Right lobe of liver (tissue), 6 donors: ENCODE measurements at regions not wholly inside any gene's neighbourhood (a gene's known extent, or its start where the extent isn't known, plus 50 kb on each side); places are given as distances from the start of the nearest gene placed in this dataset.
"Not testable (repeated sequence)": the region's sequence is repeated elsewhere in the genome, so short reads cannot be mapped to it uniquely, and the experiment has no call there.

Source experiments
- ATAC-seq, 4 donors: fragments of 200-7000 bp; cut with Tn5 transposase; one replicate each; pipeline ENCODE4 v1.9.1; 2020; ENCODE audit warnings: mild to moderate bottlenecking in 4 of 4, moderate library complexity in 4 of 4
- DNase-seq, 3 donors: peaks; one replicate each; pipeline ENCODE4 v3.0.0-alpha.2; 2020
- H3K27ac ChIP-seq, 3 donors: fragments of 200-600 bp; one replicate each; pipeline ENCODE4 v1.8.0; 2022
- H3K27me3 ChIP-seq, 2 donors: fragments of 200-600 bp; one replicate each; pipeline ENCODE4 v1.8.0; 2022
- H3K36me3 ChIP-seq, 4 donors: fragments of 200-600 bp; sonication (generic) in 1 of 4; one replicate each; pipeline versions ENCODE4 v1.5.1 to v1.8.0; 2017 to 2022; ENCODE audit warnings: control low read depth in 1 of 4
- H3K4me1 ChIP-seq, 4 donors: fragments of 200-600 bp; sonication (generic) in 1 of 4; one replicate each; pipeline versions ENCODE4 v1.5.1 to v1.8.0; 2017 to 2022; ENCODE audit warnings: control low read depth in 1 of 4
- H3K4me3 ChIP-seq, 3 donors: fragments of 200-600 bp; one replicate each; pipeline ENCODE4 v1.8.0; 2022
- H3K9me3 ChIP-seq, 4 donors: fragments of 200-600 bp; sonication (generic) in 1 of 4; one replicate each; pipeline versions ENCODE4 v1.5.1 to v1.8.0; 2017 to 2022; ENCODE audit warnings: control low read depth in 1 of 4
- POLR2A ChIP-seq: fragments of 450-650 bp; IDR thresholded peaks from one replicate; pipeline ENCODE4 v1.6.1; 2017; ENCODE audit warnings: antibody characterized with exemption, mild to moderate bottlenecking
- WGBS: methylation state at CpG from one replicate; pipeline ENCODE4 v1.1.6; 2018; ENCODE audit warnings: low coverage, low lambda C conversion rate; ENCODE audit not compliant: insufficient coverage; ENCODE audit errors: missing lambda C conversion rate; 5-methylcytosine and 5-hydroxymethylcytosine counted together
- intact Hi-C, 2 donors: fragments of 100-400 bp; cut with DNase I; formaldehyde crosslinking; loops; one replicate each; pipeline versions ENCODE4 v1.11.2 to v1.14.1; 2022
- TF ChIP-seq, protein P1 (sequence below), 4 donors: fragments of 200-600 bp in 3 of 4; fragments of 450-650 bp in 1 of 4; IDR thresholded peaks; one replicate each; pipeline versions ENCODE4 v1.5.1 to v1.8.0; 2016 to 2022; ENCODE audit warnings: antibody characterized with exemption in 4 of 4, mild to moderate bottlenecking in 2 of 4
- donor health status: DM: no; HTN: yes; CAD: no.
- donor health status: DM: no; HTN: no; CAD: no.
- donor health status: DM: no; HTN: no; CAD: no.
- donor health status: DM: no; HTN: yes; CAD: no.
- donor health status: DM: no; HTN: yes; CAD: no.

- H3K27me3 ChIP-seq: no peaks in the 10 kb centered on the region
- no peak for TF ChIP-seq POLR2A
- TF ChIP-seq, protein P1, sequence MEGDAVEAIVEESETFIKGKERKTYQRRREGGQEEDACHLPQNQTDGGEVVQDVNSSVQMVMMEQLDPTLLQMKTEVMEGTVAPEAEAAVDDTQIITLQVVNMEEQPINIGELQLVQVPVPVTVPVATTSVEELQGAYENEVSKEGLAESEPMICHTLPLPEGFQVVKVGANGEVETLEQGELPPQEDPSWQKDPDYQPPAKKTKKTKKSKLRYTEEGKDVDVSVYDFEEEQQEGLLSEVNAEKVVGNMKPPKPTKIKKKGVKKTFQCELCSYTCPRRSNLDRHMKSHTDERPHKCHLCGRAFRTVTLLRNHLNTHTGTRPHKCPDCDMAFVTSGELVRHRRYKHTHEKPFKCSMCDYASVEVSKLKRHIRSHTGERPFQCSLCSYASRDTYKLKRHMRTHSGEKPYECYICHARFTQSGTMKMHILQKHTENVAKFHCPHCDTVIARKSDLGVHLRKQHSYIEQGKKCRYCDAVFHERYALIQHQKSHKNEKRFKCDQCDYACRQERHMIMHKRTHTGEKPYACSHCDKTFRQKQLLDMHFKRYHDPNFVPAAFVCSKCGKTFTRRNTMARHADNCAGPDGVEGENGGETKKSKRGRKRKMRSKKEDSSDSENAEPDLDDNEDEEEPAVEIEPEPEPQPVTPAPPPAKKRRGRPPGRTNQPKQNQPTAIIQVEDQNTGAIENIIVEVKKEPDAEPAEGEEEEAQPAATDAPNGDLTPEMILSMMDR (IDR thresholded peaks at IDR 0.05): no peak
- WGBS: 57% methylated on average over 4 of the region's 4 CpGs
- DNase-seq (no peak), ATAC-seq (no peak)
- no peaks in the 10 kb centered on the region for H3K36me3 ChIP-seq
- H3K4me3 ChIP-seq: no peak overlapping the region
- H3K9me3 ChIP-seq: no peaks in the 10 kb centered on the region
- no peaks in the 10 kb centered on the region for H3K4me1 ChIP-seq
- intact Hi-C loops: no loop called here
- no peak overlapping the region for H3K27ac ChIP-seq
Measured at GRCh38 chr7:9071160-9071762, 637.9 kb downstream of the NXPH1 start.

GRCh38 chr7:9075774-9076173 is 642.4 kb downstream of the NXPH1 start:
- DNase-seq, H3K27me3 ChIP-seq, intact Hi-C loops, H3K4me1 ChIP-seq, H3K36me3 ChIP-seq, H3K27ac ChIP-seq, H3K9me3 ChIP-seq, ATAC-seq, H3K4me3 ChIP-seq: not testable (repeated sequence)
- WGBS: 35% methylated on average over 1 of the region's 1 CpG

- Histone ChIP-seq H3K27ac (no peak overlapping the region), H3K9me3 (no peaks in the 10 kb centered on the region), H3K4me1 (no peaks in the 10 kb centered on the region), H3K4me3 (no peak overlapping the region), H3K27me3 (no peaks in the 10 kb centered on the region), H3K36me3 (no peaks in the 10 kb centered on the region)
- 24% methylated on average over 2 of the region's 2 CpGs for WGBS
- TF ChIP-seq, protein P1 (IDR thresholded peaks at IDR 0.05): no peak
- no peak for TF ChIP-seq POLR2A
- intact Hi-C loops: no loop called here
- ATAC-seq: no peak
- no peak for DNase-seq
Measured at GRCh38 chr7:9082203-9082602, 648.8 kb downstream of the NXPH1 start.

- WGBS: no CpG with 5 or more reads among the region's 5 CpGs
- no peak overlapping the region for H3K4me3 ChIP-seq
- ATAC-seq (no peak), DNase-seq (no peak)
- H3K9me3 ChIP-seq: no peaks in the 10 kb centered on the region
- H3K27me3 ChIP-seq: no peaks in the 10 kb centered on the region
- H3K36me3 ChIP-seq: no peaks in the 10 kb centered on the region
- TF ChIP-seq POLR2A: no peak
- TF ChIP-seq, protein P1 (IDR thresholded peaks at IDR 0.05): no peak
- no peak overlapping the region for H3K27ac ChIP-seq
- intact Hi-C loops: no loop called here
- H3K4me1 ChIP-seq: no peaks in the 10 kb centered on the region
Measured at GRCh38 chr7:9083837-9084236, 650.4 kb downstream of the NXPH1 start.

DNA sequence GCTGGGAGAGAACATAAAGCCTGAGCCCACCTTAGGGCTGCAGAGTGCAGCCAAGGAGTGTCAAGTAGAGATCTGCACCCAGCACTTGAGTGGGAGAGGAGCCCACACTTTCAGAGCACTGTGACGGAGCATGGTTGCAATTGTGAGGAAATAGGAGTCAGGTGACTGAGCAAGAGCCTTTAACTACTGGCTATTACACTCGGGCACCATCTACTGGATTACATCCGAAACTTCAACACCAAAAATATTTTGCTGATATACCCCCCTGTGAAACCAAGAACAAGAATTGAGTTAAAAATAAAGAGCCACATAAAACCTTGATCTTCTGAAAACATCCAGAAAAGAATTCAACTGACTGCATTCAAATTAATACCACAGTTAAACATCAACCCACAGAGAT is 657.9 kb downstream of the NXPH1 start:
- Histone ChIP-seq H3K36me3 (no peaks in the 10 kb centered on the region), H3K27ac (no peak overlapping the region), H3K4me3 (no peak overlapping the region), H3K9me3 (no peaks in the 10 kb centered on the region), H3K27me3 (no peaks in the 10 kb centered on the region), H3K4me1 (no peaks in the 10 kb centered on the region)
- DNase-seq (no peak), ATAC-seq (no peak)
- TF ChIP-seq, protein P1 (IDR thresholded peaks at IDR 0.05): peak in 1 of 4 donors; percentile 5
- no peak for TF ChIP-seq POLR2A
- intact Hi-C loops: no loop called here
- 35% methylated on average over 2 of the region's 3 CpGs for WGBS
